ENCODE measurements at regions not wholly inside any gene's neighbourhood (a gene's known extent, or its start where the extent isn't known, plus 50 kb on each side); places are given as distances from the start of the nearest gene placed in this dataset.

DNA sequence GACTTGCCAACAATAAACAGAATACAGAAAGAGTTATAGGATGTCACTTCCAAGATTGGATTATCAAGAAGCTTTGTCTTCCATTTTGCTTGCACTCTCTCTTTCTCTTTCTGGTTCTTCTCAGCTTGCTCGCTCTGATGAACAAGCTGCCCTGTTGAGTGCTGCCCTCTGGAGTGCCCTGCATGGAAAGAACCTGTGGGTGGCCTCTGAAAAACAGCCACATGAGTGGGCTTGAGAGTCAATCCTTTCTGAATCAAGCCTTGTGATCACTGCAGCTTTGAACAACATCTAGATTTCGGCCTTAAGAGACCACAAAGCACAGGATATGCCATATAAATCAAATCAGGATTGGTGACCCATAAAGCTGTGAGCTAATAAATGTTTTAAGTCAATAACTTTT is 185.1 kb downstream of the KIF2B start:
- no peak for DNase-seq
- no peak for ATAC-seq

DNA sequence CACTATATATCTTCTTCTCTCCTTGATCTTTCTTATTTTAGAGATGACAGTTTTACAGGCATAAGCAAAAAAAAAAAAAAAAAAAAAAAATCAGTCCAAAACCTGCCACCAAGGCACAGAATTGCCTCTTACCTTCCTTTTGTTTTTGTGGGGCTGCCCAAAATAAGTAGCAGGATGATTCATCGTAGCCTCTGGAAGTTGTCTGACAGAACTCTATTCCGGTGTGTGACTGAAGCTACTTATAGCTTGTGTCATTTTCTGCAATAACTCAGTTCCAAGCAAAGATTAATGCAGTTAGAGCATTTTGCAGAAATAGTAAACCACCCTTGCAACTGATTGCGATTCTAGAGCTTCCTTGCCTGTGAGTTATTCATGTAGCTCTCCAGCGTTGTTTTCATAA is 186.8 kb downstream of the KIF2B start:
- no peak for DNase-seq
- ATAC-seq, result no peak

DNA sequence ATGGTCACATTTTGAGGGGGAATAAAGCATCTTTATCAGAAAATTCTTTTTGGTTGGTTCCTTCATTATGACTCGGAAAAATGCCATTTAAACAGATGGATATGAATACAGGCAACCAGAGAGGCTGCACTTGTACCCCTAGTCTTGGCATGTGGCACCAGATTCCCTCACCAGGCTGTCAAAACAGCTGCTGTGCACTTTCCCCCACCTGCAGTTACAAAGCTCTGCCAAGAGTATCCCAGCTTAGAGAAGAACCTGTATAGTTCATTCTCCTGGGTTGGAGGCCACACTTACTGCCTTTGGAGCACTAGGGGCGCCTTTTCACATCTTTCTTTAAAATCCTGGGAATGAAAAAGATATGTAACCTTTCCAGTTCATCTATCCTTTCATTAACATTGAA is 190.3 kb downstream of the KIF2B start:
- no peak for DNase-seq
- ATAC-seq, result no peak

DNA sequence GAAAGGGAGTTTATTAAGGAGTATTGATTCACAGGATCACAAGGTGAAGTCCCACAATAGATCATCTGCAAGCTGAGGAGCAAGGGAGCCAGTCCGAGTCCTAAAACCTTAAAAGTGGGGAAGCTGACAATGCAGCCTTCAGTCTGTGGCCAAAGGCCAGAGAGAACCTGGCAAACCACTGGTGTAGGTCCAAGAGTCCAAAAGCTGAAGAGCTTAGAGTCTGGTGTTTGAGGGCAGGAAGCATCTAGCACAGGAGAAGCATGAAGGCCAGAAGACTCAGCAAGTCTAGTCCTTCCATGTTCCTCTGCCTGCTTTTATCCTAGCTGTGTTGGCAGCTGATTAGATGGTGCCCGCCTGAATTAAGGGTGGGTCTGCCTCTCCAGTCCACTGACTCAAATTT is 193.0 kb downstream of the KIF2B start:
- DNase-seq (no peak), ATAC-seq (no peak)

GRCh38 chr17:54021418-54021817 is 198.7 kb downstream of the KIF2B start:
- DNase-seq (no peak), ATAC-seq (no peak)

- ATAC-seq (no peak), DNase-seq (no peak)
Observed at GRCh38 chr17:54028986-54029580, 206.4 kb downstream of the KIF2B start.

GRCh38 chr17:54029986-54030385 is 207.3 kb downstream of the KIF2B start:
- ATAC-seq (no peak), DNase-seq (no peak)

- ATAC-seq, result no peak
- no peak for DNase-seq
Observed at GRCh38 chr17:54046570-54046969, 223.8 kb downstream of the KIF2B start.

- no peak for DNase-seq
- no peak for ATAC-seq
Observed at GRCh38 chr17:54063639-54064038, 240.9 kb downstream of the KIF2B start.

DNA sequence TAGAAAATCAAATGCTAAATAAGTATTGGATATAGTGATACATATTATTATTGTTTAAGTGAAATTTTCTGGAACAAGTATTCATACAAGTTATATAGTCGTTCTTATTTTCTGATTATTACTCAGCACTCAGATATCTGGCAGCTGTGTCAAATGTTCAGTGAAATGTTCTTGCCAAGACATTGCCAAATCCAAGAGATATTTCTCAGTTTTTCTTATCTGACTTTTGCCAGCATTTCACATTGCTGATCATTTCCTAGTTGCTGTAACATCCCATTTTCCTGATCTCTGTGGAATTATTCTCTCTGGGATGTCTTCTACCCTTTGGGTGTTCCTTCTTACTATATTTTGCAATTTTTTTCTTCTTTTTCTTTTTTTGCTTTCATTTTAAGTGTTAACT is 262.3 kb downstream of the KIF2B start:
- ATAC-seq (no peak), DNase-seq (no peak)

- DNase-seq (no peak), ATAC-seq (no peak)
Observed at GRCh38 chr17:54085934-54086333, 263.2 kb downstream of the KIF2B start.

DNA sequence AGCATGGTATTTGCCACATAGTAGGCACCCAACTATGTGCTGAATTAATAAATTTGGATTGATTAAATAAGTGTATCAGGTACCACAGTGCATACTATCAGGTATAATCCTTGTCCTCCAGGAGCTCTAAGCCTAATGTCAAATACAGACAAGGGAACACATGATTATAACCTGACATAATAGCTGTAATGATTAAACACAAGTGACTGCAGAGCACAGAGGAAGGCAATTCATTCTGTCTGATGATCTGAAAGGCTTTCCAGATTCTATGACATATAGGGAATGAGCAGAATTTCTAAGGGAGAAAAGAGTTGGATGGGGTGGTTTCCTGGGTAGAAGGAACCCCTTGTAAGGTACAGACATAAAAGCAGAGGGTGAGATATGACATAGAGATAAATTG is 273.5 kb downstream of the KIF2B start:
- no peak for ATAC-seq
- DNase-seq, result no peak

- DNase-seq, result no peak
- no peak for ATAC-seq
Observed at GRCh38 chr17:54099221-54099620, 276.5 kb downstream of the KIF2B start.

DNA sequence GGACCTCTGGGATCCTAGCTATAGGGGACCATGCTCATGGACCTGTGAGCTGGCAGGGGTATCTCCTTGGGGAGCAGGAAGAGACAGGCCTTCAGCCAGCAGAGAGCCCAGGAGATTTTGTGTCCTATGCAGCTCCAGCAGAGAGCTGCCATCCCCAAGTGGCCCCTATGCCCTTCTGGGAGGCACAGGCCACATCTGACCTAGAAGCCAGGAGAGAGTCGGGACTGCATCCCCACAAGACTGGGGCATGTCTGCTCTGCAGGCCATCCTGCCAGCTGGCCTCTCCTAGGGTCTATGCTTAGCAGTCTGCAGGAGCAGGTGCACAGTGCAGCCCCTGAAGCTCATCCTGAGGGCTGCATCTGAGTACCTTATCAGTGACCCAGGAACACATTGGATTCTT is 279.5 kb downstream of the KIF2B start:
- no peak for DNase-seq

DNA sequence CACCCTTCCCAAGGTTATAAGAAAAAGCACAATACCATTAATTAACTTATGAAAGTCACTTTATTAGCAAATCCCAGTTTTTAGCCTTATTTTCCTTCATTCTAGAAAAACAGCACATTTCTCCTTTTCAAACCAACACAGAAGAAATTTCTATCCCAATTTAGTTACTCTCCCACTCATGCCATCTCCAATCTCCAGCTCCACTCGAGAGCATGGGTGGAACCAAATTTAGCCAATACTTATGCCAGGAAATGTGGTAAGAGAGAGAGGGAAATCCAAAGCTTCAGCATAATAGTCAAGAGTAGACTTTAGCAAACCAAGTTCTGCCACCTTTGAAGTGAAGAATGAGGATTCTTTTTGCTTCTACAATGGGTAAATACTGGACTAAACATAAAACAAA is 288.8 kb downstream of the KIF2B start:
- no peak for ATAC-seq
- no peak for DNase-seq

More for the DNA sequence above, 279.5 kb downstream of the KIF2B start:
- no peak for ATAC-seq

DNA sequence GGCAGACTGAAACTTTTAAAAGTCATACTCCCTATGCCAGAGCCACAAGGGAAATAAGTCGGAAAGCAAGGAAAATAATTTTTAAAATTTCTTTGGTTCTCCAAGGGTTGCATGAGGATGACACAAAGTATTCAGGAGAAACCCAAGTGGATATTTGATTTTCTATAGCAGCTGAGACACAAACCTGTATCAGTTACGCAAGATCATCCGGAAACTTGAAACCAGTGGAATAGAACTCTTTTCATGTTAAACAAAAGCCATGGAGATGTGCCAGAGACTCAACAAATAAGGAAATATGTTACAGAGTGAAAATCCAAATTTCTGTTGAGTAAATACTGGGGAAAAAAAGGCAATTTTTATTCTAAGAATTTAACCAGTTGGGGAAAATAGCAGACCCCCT is 294.7 kb downstream of the KIF2B start:
- DNase-seq, result no peak
- no peak for ATAC-seq

DNA sequence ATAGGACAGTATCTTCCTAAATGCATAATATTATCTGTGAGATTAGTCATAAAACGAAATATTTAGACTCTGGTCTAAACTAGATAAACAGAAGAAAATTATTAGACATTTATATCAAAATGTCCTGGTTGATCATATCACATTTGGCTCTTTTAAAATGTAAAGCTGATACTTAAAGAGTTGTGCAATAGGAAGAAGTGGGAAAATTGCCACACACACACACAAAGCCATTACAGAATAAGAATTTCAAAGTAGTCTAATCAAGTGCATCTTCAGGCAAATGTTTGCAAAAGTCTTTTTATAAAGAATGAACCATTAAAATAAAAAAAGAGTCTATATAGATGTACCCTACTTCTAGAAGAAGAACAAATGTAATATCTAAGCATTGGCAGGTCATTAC is 301.7 kb downstream of the KIF2B start:
- no peak for DNase-seq
- no peak for ATAC-seq

DNA sequence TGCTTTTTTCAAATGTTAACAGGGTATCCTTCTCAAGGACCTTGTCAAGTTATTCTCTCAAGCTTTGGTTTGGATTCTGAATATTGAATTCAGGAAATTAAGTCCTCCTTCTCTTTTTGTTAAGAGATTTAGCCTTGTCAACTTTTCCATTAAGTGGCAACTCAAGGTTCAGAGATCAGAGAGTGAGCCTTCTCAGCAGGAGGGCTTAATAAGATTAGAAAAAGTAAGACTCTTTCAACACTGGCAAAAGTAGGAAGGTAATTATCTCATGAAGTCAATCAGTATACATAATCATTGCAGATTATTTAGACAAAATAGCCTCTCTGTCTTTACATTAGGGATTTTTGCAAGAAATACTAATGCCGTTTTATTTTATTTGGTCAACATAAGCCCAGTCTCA is 330.7 kb downstream of the KIF2B start:
- DNase-seq (no peak), ATAC-seq (no peak)

DNA sequence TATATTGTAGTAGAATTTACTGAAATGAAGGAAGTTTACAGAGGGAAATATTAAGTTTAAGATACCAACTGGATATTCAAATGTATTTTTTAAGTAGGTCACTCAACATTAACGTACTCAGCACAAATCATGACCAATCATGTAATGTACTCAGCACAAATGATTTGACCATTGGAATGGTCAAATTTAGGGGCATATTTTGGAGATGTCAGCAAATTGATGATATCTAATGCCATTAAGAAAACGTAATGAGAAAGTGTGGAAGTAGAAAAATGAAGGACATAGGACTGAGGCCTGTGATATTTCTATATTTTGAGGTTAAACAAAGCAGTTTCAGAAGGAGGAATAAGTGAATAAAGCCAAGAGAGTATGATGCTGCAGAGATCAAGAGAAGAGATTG is 334.8 kb downstream of the KIF2B start:
- no peak for ATAC-seq
- no peak for DNase-seq

- ATAC-seq, result no peak
- DNase-seq, result no peak
Observed at GRCh38 chr17:54172096-54172984, 349.6 kb downstream of the KIF2B start.

GRCh38 chr17:54172985-54173316 is 350.2 kb downstream of the KIF2B start:
- ATAC-seq (no peak), DNase-seq (no peak)

- DNase-seq (no peak), ATAC-seq (no peak)
Observed at GRCh38 chr17:54177606-54178308, 355.0 kb downstream of the KIF2B start.

- DNase-seq, result no peak
- ATAC-seq, result no peak
Observed at GRCh38 chr17:54180950-54181349, 358.2 kb downstream of the KIF2B start.

DNA sequence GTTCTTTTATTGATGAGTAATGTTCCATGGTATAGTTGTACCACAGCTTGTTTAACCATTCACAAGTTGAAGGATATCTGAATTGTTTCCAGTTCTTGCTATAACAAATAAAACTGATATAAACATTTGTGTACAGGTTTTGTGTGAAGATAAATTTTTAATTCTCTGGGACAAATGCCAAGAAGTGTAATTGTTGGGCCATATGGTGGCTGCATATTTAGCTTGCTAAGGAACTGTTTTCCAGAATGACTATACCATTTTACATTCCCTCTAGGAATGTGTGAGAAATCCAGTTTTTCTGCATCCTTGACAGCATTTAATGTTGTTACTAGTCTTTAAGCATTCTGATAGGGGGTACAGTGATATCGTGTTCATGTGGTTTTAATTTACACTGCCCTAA is 368.5 kb downstream of the KIF2B start:
- ATAC-seq (no peak), DNase-seq (no peak)
